H9 (cell line): ENCODE measurements at regions not wholly inside any gene's neighbourhood (a gene's known extent, or its start where the extent isn't known, plus 50 kb on each side); places are given as distances from the start of the nearest gene placed in this dataset.

ENCODE experiments used
- DNase-seq: peaks from one replicate; pipeline ENCODE4 v3.0.0-alpha.2; 2017
- H2AFZ ChIP-seq: one replicate; pipeline ENCODE4 v1.6.1; 2013; ENCODE audit warnings: mild to moderate bottlenecking, low read length, control low read depth, moderate library complexity
- H2AK5ac ChIP-seq: 2 replicates; pipeline ENCODE4 v1.6.1; 2013; ENCODE audit warnings: low read length, control low read depth, mixed read lengths; ENCODE audit not compliant: insufficient read length
- H2BK120ac ChIP-seq: one replicate; pipeline ENCODE4 v1.6.1; 2013; ENCODE audit warnings: low read depth, mild to moderate bottlenecking, low read length, control low read depth, inconsistent platforms; ENCODE audit not compliant: poor library complexity, severe bottlenecking
- H2BK12ac ChIP-seq: 2 replicates; pipeline ENCODE4 v1.6.1; 2013; ENCODE audit warnings: low read length, control low read depth, mixed read lengths, low read depth; ENCODE audit not compliant: insufficient read length
- H2BK15ac ChIP-seq: 2 replicates; pipeline ENCODE4 v1.6.1; 2013; ENCODE audit warnings: low read depth, low read length, control low read depth
- H2BK20ac ChIP-seq: one replicate; pipeline ENCODE4 v1.6.1; 2013; ENCODE audit warnings: low read depth, mild to moderate bottlenecking, low read length, control low read depth, inconsistent platforms; ENCODE audit not compliant: poor library complexity, severe bottlenecking
- H2BK5ac ChIP-seq: 2 replicates; pipeline ENCODE4 v1.6.1; 2013; ENCODE audit warnings: low read length, control low read depth, mixed read lengths; ENCODE audit not compliant: insufficient read length
- H3K14ac ChIP-seq: 2 replicates; pipeline ENCODE4 v1.6.1; 2013; ENCODE audit warnings: low read length, control low read depth; ENCODE audit not compliant: insufficient read depth
- H3K18ac ChIP-seq: 2 replicates; pipeline ENCODE4 v1.6.1; 2013; ENCODE audit warnings: low read depth, mild to moderate bottlenecking, mixed read lengths, low read length, control low read depth; ENCODE audit not compliant: insufficient read length
- H3K23ac ChIP-seq: 2 replicates; pipeline ENCODE4 v1.6.1; 2013; ENCODE audit warnings: low read length, control low read depth, mixed read lengths, low read depth; ENCODE audit not compliant: insufficient read length
- H3K23me2 ChIP-seq: 2 replicates; pipeline ENCODE4 v1.6.1; 2013; ENCODE audit warnings: low read depth, mild to moderate bottlenecking, mixed read lengths, low read length, control low read depth; ENCODE audit not compliant: insufficient read length, poor library complexity, severe bottlenecking
- H3K27ac ChIP-seq: 2 replicates; pipeline ENCODE4 v1.5.1; 2013; ENCODE audit warnings: low read length, control low read depth, mixed read lengths, low read depth; ENCODE audit not compliant: insufficient read length
- H3K27me3 ChIP-seq: 2 replicates; pipeline ENCODE4 v1.6.1; 2013; ENCODE audit warnings: low read length, control low read depth, inconsistent platforms; ENCODE audit not compliant: insufficient read depth
- H3K4ac ChIP-seq: 2 replicates; pipeline ENCODE4 v1.6.1; 2013; ENCODE audit warnings: low read depth, mild to moderate bottlenecking, control low read depth, inconsistent platforms, low read length, moderate library complexity
- H3K4me1 ChIP-seq: 2 replicates; pipeline ENCODE4 v1.6.1; 2013; ENCODE audit warnings: low read length, control low read depth, inconsistent platforms; ENCODE audit not compliant: insufficient read depth
- H3K4me2 ChIP-seq: 2 replicates; pipeline ENCODE4 v1.6.1; 2013; ENCODE audit warnings: low read length, control low read depth, mixed read lengths; ENCODE audit not compliant: insufficient read length, insufficient read depth
- H3K56ac ChIP-seq: 2 replicates; pipeline ENCODE4 v1.6.1; 2013; ENCODE audit warnings: low read depth, mild to moderate bottlenecking, mixed read lengths, low read length, control low read depth; ENCODE audit not compliant: insufficient read length
- H3K79me1 ChIP-seq: 2 replicates; pipeline ENCODE4 v1.6.1; 2013; ENCODE audit warnings: low read depth, mild to moderate bottlenecking, moderate library complexity, low read length, control low read depth, inconsistent platforms; ENCODE audit not compliant: insufficient read depth, poor library complexity, severe bottlenecking
- H3K79me2 ChIP-seq: 2 replicates; pipeline ENCODE4 v1.6.1; 2013; ENCODE audit warnings: low read length, control low read depth, inconsistent platforms; ENCODE audit not compliant: insufficient read depth
- H3K9ac ChIP-seq: 2 replicates; pipeline ENCODE4 v1.6.1; 2013; ENCODE audit warnings: low read length, control low read depth, mixed read lengths; ENCODE audit not compliant: insufficient read length; ENCODE audit errors: extremely low read depth
- H3K9me3 ChIP-seq: one replicate; pipeline ENCODE4 v1.6.1; 2013; ENCODE audit warnings: low read depth, low read length, inconsistent platforms; ENCODE audit not compliant: control insufficient read depth
- H3T11ph ChIP-seq: one replicate; pipeline ENCODE4 v1.6.1; 2013; ENCODE audit warnings: mild to moderate bottlenecking, low read length, control low read depth, inconsistent platforms
- H4K20me1 ChIP-seq: one replicate; pipeline ENCODE4 v1.6.1; 2013; ENCODE audit not compliant: control insufficient read depth, insufficient read length, insufficient read depth
- H4K5ac ChIP-seq: 2 replicates; pipeline ENCODE4 v1.6.1; 2013; ENCODE audit warnings: low read depth, mild to moderate bottlenecking, mixed read lengths, low read length, control low read depth; ENCODE audit not compliant: insufficient read length
- H4K8ac ChIP-seq: replicated peaks from 2 replicates; pipeline ENCODE4 v1.6.1; 2013; ENCODE audit warnings: low read length, control low read depth, mixed read lengths, low read depth; ENCODE audit not compliant: insufficient read length
- H4K91ac ChIP-seq: 2 replicates; pipeline ENCODE4 v1.6.1; 2013; ENCODE audit warnings: low read depth, mild to moderate bottlenecking, moderate library complexity, mixed read lengths, low read length, control low read depth; ENCODE audit not compliant: insufficient read length
- H3K27ac Mint-ChIP-seq, 3 experiments: 2 replicates in 2 of 3; 3 replicates in 1 of 3; pipeline ENCODE4 v1.8.0; 2020 to 2021; ENCODE audit warnings: mixed read lengths in 3 of 3, mild to moderate bottlenecking in 1 of 3, moderate library complexity in 1 of 3
- H3K27me3 Mint-ChIP-seq: 2 replicates; pipeline ENCODE4 v1.8.0; 2021; ENCODE audit warnings: low read depth, mild to moderate bottlenecking, moderate library complexity, mixed read lengths
- H3K36me3 Mint-ChIP-seq, 3 experiments: 2 replicates in 2 of 3; 3 replicates in 1 of 3; pipeline ENCODE4 v1.8.0; 2020 to 2021; ENCODE audit warnings: low read depth in 3 of 3, mixed read lengths in 3 of 3; ENCODE audit not compliant: insufficient read depth in 1 of 3
- H3K4me1 Mint-ChIP-seq, 2 experiments: 2 replicates each; pipeline ENCODE4 v1.8.0; 2020; ENCODE audit warnings: mixed read lengths in 2 of 2
- H3K4me3 Mint-ChIP-seq, 2 experiments: 2 replicates in 1 of 2; 3 replicates in 1 of 2; pipeline ENCODE4 v1.8.0; 2020 to 2021; ENCODE audit warnings: mild to moderate bottlenecking in 2 of 2, mixed read lengths in 2 of 2, moderate library complexity in 1 of 2
- H3K9me3 Mint-ChIP-seq, 2 experiments: 2 replicates in 1 of 2; 3 replicates in 1 of 2; pipeline ENCODE4 v1.8.0; 2020; ENCODE audit warnings: mild to moderate bottlenecking in 2 of 2, mixed read lengths in 2 of 2, moderate library complexity in 1 of 2
- CTCF ChIP-seq: fragments of 200-600 bp; sonication (generic); conservative IDR thresholded peaks from 3 replicates; pipeline ENCODE4 v1.8.0; 2021; ENCODE audit warnings: antibody characterized with exemption, mild to moderate bottlenecking
- WGBS: extraction: QIAGEN DNeasy Blood & Tissue Kit; methylation state at CpG from one replicate; pipeline ENCODE4 v1.1.7; 2013; ENCODE audit warnings: missing lambda C conversion rate, low lambda C conversion rate, mixed read lengths; ENCODE audit not compliant: insufficient read length; ENCODE audit errors: extremely low coverage; 5-methylcytosine and 5-hydroxymethylcytosine counted together

- Histone ChIP-seq H3K79me2 (no peaks in the 10 kb centered on the region), H3K18ac (no peak overlapping the region), H3K4me2 (no peak overlapping the region), H3T11ph (no peak overlapping the region), H3K27me3 (no peaks in the 10 kb centered on the region), H4K8ac (no peak overlapping the region), H3K14ac (no peak overlapping the region), H4K20me1 (no peaks in the 10 kb centered on the region), H3K23ac (no peak overlapping the region), H3K56ac (no peak overlapping the region), H3K4ac (no peak overlapping the region), H2BK15ac (no peak overlapping the region), H3K27ac (no peak overlapping the region), H3K79me1 (no peaks in the 10 kb centered on the region), H2BK20ac (no peak overlapping the region), H2AK5ac (no peak overlapping the region), H2AFZ (no peak overlapping the region), H3K4me1 (no peaks in the 10 kb centered on the region), H4K5ac (no peak overlapping the region), H2BK5ac (no peak overlapping the region), H2BK12ac (no peak overlapping the region), H2BK120ac (no peak overlapping the region), H3K9me3 (no peaks in the 10 kb centered on the region), H3K23me2 (no peaks in the 10 kb centered on the region), H4K91ac (no peak overlapping the region), H3K9ac (no peak overlapping the region)
- no peak overlapping the region for H3K27ac Mint-ChIP-seq
- DNase-seq = peak; percentile 58
- H3K4me3 Mint-ChIP-seq = no peak overlapping the region
- TF ChIP-seq CTCF = peak; percentile 80
- WGBS = no CpG with 5 or more reads among the region's 3 CpGs
- no peaks in the 10 kb centered on the region for H3K27me3 Mint-ChIP-seq
- no peaks in the 10 kb centered on the region for H3K36me3 Mint-ChIP-seq
- H3K4me1 Mint-ChIP-seq = peaks cover 0 to 5% of the 10 kb centered on the region in 2 experiments; a peak in 2 of 4 replicates
- no peaks in the 10 kb centered on the region for H3K9me3 Mint-ChIP-seq
These were observed 487.6 kb downstream of the METTL4 start for GRCh38 chr18:2083691-2084090.
